Esophagus squamous epithelium (tissue), 5 donors: ENCODE measurements at regions not wholly inside any gene's neighbourhood (a gene's known extent, or its start where the extent isn't known, plus 50 kb on each side); places are given as distances from the start of the nearest gene placed in this dataset.

ENCODE experiments used
- DNase-seq: peaks from one replicate; lab custom pipeline; 2025; lab: John Stamatoyannopoulos, UW
- H3K27ac ChIP-seq, 4 donors: fragments of 200-600 bp; sonication (generic); one replicate each; pipeline ENCODE4 v1.5.1; 2016 to 2019; ENCODE audit warnings: mild to moderate bottlenecking in 1 of 4
- H3K27me3 ChIP-seq, 4 donors: fragments of 200-600 bp; sonication (generic); 1 replicate in 3 of 4; 2 replicates in 1 of 4; pipeline versions ENCODE4 v1.5.1 to v1.6.0; 2017 to 2021; ENCODE audit warnings: antibody characterized with exemption in 1 of 4
- H3K36me3 ChIP-seq, 3 donors: fragments of 200-600 bp; sonication (generic); one replicate each; pipeline ENCODE4 v1.5.1; 2016 to 2019
- H3K4me1 ChIP-seq, 3 donors: fragments of 200-600 bp; sonication (generic); one replicate each; pipeline ENCODE4 v1.5.1; 2017 to 2019
- H3K4me3 ChIP-seq, 4 donors: fragments of 200-600 bp; sonication (generic); 1 replicate in 3 of 4; 2 replicates in 1 of 4; pipeline ENCODE4 v1.5.1; 2016 to 2019; ENCODE audit warnings: mild to moderate bottlenecking in 2 of 4, moderate library complexity in 1 of 4
- H3K9me3 ChIP-seq, 3 donors: fragments of 200-600 bp; sonication (generic); one replicate each; pipeline ENCODE4 v1.5.1; 2016 to 2019
- CTCF ChIP-seq, 6 experiments: fragments of 450-650 bp in 4 of 6; fragments of 200-600 bp in 2 of 6; sonication (generic) in 2 of 6; IDR thresholded peaks; one replicate each; pipeline ENCODE4 v1.5.1; 2016 to 2019; ENCODE audit warnings: antibody characterized with exemption in 6 of 6, mild to moderate bottlenecking in 4 of 6, moderate library complexity in 4 of 6
- POLR2A ChIP-seq, 4 donors: fragments of 450-650 bp; IDR thresholded peaks; one replicate each; pipeline ENCODE4 v1.6.1; 2017; ENCODE audit warnings: antibody characterized with exemption in 4 of 4, mild to moderate bottlenecking in 4 of 4, moderate library complexity in 3 of 4
- WGBS, 2 donors: methylation state at CpG; one replicate each; pipeline ENCODE4 v1.1.5; 2018; 5-methylcytosine and 5-hydroxymethylcytosine counted together
- intact Hi-C: fragments of 100-400 bp; cut with DNase I; formaldehyde crosslinking; loops from one replicate; pipeline ENCODE4 v1.15.0; 2022
- donor health status: DM: yes; HTN: yes; CAD: no.

GRCh38 chr6:4518506-4518905 is 257.7 kb upstream of the CDYL start:
- H3K4me3 ChIP-seq: no peak overlapping the region

GRCh38 chr6:4516206-4516605 is 260.0 kb upstream of the CDYL start:
- TF ChIP-seq CTCF (IDR thresholded peaks at IDR 0.05) (no peak), POLR2A (IDR thresholded peaks at IDR 0.05) (no peak)
- no peak for DNase-seq
- intact Hi-C loops: no loop called here
- no peak overlapping the region for H3K4me3 ChIP-seq
- H3K27ac ChIP-seq: no peak overlapping the region
- no peaks in the 10 kb centered on the region for H3K4me1 ChIP-seq
- H3K36me3 ChIP-seq: no peaks in the 10 kb centered on the region
- H3K27me3 ChIP-seq: peaks cover 0 to 5% (median 0%) of the 10 kb centered on the region in 4 donors
- WGBS, 2 donors: 74 to 77% methylated on average over 5 of the region's 5 CpGs
- H3K9me3 ChIP-seq: no peaks in the 10 kb centered on the region

More at GRCh38 chr6:4518506-4518905, 257.7 kb upstream of the CDYL start:
- no peak overlapping the region for H3K27ac ChIP-seq
- no peak for DNase-seq
- intact Hi-C loops: no loop called here
- no peaks in the 10 kb centered on the region for H3K36me3 ChIP-seq
- no peaks in the 10 kb centered on the region for H3K4me1 ChIP-seq
- H3K27me3 ChIP-seq: peaks cover 0 to 6% (median 0%) of the 10 kb centered on the region in 4 donors
- no peak for TF ChIP-seq CTCF (IDR thresholded peaks at IDR 0.05)
- TF ChIP-seq POLR2A (IDR thresholded peaks at IDR 0.05): no peak
- H3K9me3 ChIP-seq: no peaks in the 10 kb centered on the region
- WGBS, 2 donors: 54 to 75% methylated on average over 2 of the region's 2 CpGs

DNA sequence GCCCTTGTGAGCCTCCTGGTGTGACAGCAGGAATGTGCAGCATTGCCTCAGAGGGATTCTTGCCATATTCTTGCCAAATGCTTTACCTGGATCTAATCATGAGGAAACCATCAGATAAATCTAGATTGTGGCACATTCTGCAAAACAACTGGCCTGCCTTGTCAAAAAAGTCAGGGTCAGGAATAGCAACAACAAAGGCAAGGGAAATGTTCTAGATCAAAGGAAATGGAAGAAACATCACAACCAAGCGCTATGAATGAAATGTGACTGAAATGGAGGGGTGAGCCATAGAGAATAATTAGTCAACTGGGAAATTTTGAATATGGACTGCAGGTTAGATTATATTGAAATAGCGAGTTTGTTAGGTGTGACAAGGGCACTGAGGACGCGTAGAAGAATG is 262.6 kb upstream of the CDYL start:
- DNase-seq: no peak
- Histone ChIP-seq H3K27ac (no peak overlapping the region), H3K4me1 (no peaks in the 10 kb centered on the region), H3K9me3 (no peaks in the 10 kb centered on the region), H3K27me3 (peaks cover 0 to 3% (median 0%) of the 10 kb centered on the region in 4 donors), H3K36me3 (no peaks in the 10 kb centered on the region), H3K4me3 (no peak overlapping the region)
- WGBS, 2 donors: 89 to 91% methylated on average over 4 of the region's 4 CpGs
- TF ChIP-seq POLR2A (IDR thresholded peaks at IDR 0.05) (no peak), CTCF (IDR thresholded peaks at IDR 0.05) (no peak)
- intact Hi-C loops: no loop called here

- no peaks in the 10 kb centered on the region for H3K9me3 ChIP-seq
- intact Hi-C loops: no loop called here
- H3K36me3 ChIP-seq: no peaks in the 10 kb centered on the region
- H3K4me3 ChIP-seq: no peak overlapping the region
- TF ChIP-seq CTCF (IDR thresholded peaks at IDR 0.05): no peak
- no peak for TF ChIP-seq POLR2A (IDR thresholded peaks at IDR 0.05)
- WGBS, 2 donors: 69 to 88% methylated on average over 2 to 7 of the region's 7 CpGs
- H3K27ac ChIP-seq: no peak overlapping the region
- peaks cover 0 to 3% (median 0%) of the 10 kb centered on the region in 4 donors for H3K27me3 ChIP-seq
- no peaks in the 10 kb centered on the region for H3K4me1 ChIP-seq
- no peak for DNase-seq
Measured at GRCh38 chr6:4512051-4512471, 264.1 kb upstream of the CDYL start.

GRCh38 chr6:4511641-4512020 is 264.6 kb upstream of the CDYL start:
- TF ChIP-seq CTCF (IDR thresholded peaks at IDR 0.05) (no peak), POLR2A (IDR thresholded peaks at IDR 0.05) (no peak)
- Histone ChIP-seq H3K4me3 (no peak overlapping the region), H3K27ac (no peak overlapping the region), H3K36me3 (no peaks in the 10 kb centered on the region), H3K4me1 (no peaks in the 10 kb centered on the region), H3K27me3 (peaks cover 0 to 3% (median 0%) of the 10 kb centered on the region in 4 donors), H3K9me3 (no peaks in the 10 kb centered on the region)
- DNase-seq: no peak
- whole genome bisulfite sequencing, 2 donors: 89% methylated on average over 3 of the region's 5 CpGs; no CpG with 5 or more reads in 1 of the 2 donors
- intact Hi-C loops: no loop called here
